ENCODE measurements at regions not wholly inside any gene's neighbourhood (a gene's known extent, or its start where the extent isn't known, plus 50 kb on each side); places are given as distances from the start of the nearest gene placed in this dataset.
"Not testable (repeated sequence)": the region's sequence is repeated elsewhere in the genome, so short reads cannot be mapped to it uniquely, and the experiment has no call there.

GRCh38 chr18:47682876-47683275, 247.6 kb downstream of the SMAD2 start:
- DNase-seq (ENCODE audit: low read depth in 3 of 3, low spot score in 2 of 3) = no peak

- no peak for DNase-seq (ENCODE audit: low read depth in 3 of 3, low spot score in 2 of 3)
Measured at GRCh38 chr18:47680488-47680887, 250.0 kb downstream of the SMAD2 start.

GRCh38 chr18:47679864-47680263, 250.6 kb downstream of the SMAD2 start:
- DNase-seq (ENCODE audit: low read depth in 3 of 3, low spot score in 2 of 3) = no peak

- no peak for DNase-seq (ENCODE audit: low read depth in 3 of 3, low spot score in 2 of 3)
Measured at GRCh38 chr18:47677952-47678351, 252.5 kb downstream of the SMAD2 start.

- DNase-seq (ENCODE audit: low read depth in 3 of 3, low spot score in 2 of 3) = no peak
Measured at GRCh38 chr18:47669815-47670214, 260.6 kb downstream of the SMAD2 start.

GRCh38 chr18:47658498-47658897, 272.0 kb downstream of the SMAD2 start:
- no peak for DNase-seq (ENCODE audit: low read depth in 3 of 3, low spot score in 2 of 3)

- no peak for DNase-seq (ENCODE audit: low read depth in 3 of 3, low spot score in 2 of 3)
Measured at GRCh38 chr18:47654988-47655387, 275.5 kb downstream of the SMAD2 start.

- DNase-seq (ENCODE audit: low read depth in 3 of 3, low spot score in 2 of 3) = no peak
Measured at GRCh38 chr18:47644896-47645295, 285.6 kb downstream of the SMAD2 start.

- not testable (repeated sequence) for DNase-seq (ENCODE audit: low read depth in 3 of 3, low spot score in 2 of 3)
Measured at GRCh38 chr18:47637551-47637950, 292.9 kb downstream of the SMAD2 start.

GRCh38 chr18:47635416-47635815, 295.0 kb downstream of the SMAD2 start:
- DNase-seq (ENCODE audit: low read depth in 3 of 3, low spot score in 2 of 3) = no peak

- no peak for DNase-seq (ENCODE audit: low read depth in 3 of 3, low spot score in 2 of 3)
Measured at GRCh38 chr18:47632970-47633635, 297.4 kb downstream of the SMAD2 start.

GRCh38 chr18:47628893-47629292, 301.6 kb downstream of the SMAD2 start:
- no peak for DNase-seq (ENCODE audit: low read depth in 3 of 3, low spot score in 2 of 3)

- no peak for DNase-seq (ENCODE audit: low read depth in 3 of 3, low spot score in 2 of 3)
Measured at GRCh38 chr18:47628240-47628781, 302.1 kb downstream of the SMAD2 start.

GRCh38 chr18:47627030-47627429, 303.4 kb downstream of the SMAD2 start:
- DNase-seq (ENCODE audit: low read depth in 3 of 3, low spot score in 2 of 3) = no peak

GRCh38 chr18:47619771-47620448, 310.5 kb downstream of the SMAD2 start:
- no peak for DNase-seq (ENCODE audit: low read depth in 3 of 3, low spot score in 2 of 3)

GRCh38 chr18:47618758-47619157, 311.7 kb downstream of the SMAD2 start:
- DNase-seq (ENCODE audit: low read depth in 3 of 3, low spot score in 2 of 3) = no peak

- DNase-seq (ENCODE audit: low read depth in 3 of 3, low spot score in 2 of 3) = no peak
Measured at GRCh38 chr18:47615043-47615442, 315.4 kb downstream of the SMAD2 start.

GRCh38 chr18:47613929-47614328, 316.5 kb downstream of the SMAD2 start:
- DNase-seq (ENCODE audit: low read depth in 3 of 3, low spot score in 2 of 3) = no peak

GRCh38 chr18:47611649-47612048, 318.8 kb downstream of the SMAD2 start:
- DNase-seq (ENCODE audit: low read depth in 3 of 3, low spot score in 2 of 3) = no peak

GRCh38 chr18:47606526-47606925, 323.9 kb downstream of the SMAD2 start:
- DNase-seq (ENCODE audit: low read depth in 3 of 3, low spot score in 2 of 3) = no peak

- DNase-seq (ENCODE audit: low read depth in 3 of 3, low spot score in 2 of 3) = no peak
Measured at GRCh38 chr18:47605093-47605492, 325.4 kb downstream of the SMAD2 start.

- DNase-seq (ENCODE audit: low read depth in 3 of 3, low spot score in 2 of 3) = no peak
Measured at GRCh38 chr18:47604021-47604420, 326.4 kb downstream of the SMAD2 start.
